Testis (tissue), 2 donors: ENCODE measurements at regions not wholly inside any gene's neighbourhood (a gene's known extent, or its start where the extent isn't known, plus 50 kb on each side); places are given as distances from the start of the nearest gene placed in this dataset.

Source experiments
- POLR2A ChIP-seq: fragments of 450-650 bp; IDR thresholded peaks from one replicate; pipeline ENCODE4 v1.6.1; 2017; ENCODE audit warnings: antibody characterized with exemption, mild to moderate bottlenecking, moderate library complexity
- TF ChIP-seq, protein P1 (sequence below), 3 experiments: fragments of 450-650 bp in 2 of 3; fragments of 200-600 bp in 1 of 3; sonication (generic) in 1 of 3; IDR thresholded peaks; one replicate each; pipeline ENCODE4 v1.5.1; 2016 to 2019; ENCODE audit warnings: antibody characterized with exemption in 3 of 3, mild to moderate bottlenecking in 2 of 3, moderate library complexity in 1 of 3

DNA sequence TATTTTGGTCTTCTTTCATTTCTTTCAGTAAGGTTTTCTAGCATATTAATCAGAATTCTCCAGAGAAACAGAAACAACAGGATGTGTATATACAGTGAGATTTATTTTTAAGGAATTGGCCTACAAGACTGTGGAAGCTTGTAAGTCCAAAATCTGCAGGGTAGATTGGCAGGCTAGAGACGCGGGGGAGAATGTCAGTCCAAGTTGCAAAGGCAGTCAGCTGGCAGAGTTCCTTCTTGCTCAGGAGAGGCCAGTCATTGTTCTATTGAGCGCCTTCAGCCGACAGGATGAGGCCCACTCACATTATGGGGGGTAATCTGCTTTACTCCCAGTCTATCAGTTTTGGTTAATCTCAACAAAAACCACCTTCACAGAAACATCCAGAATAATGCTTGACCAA is 133.4 kb upstream of the UBE3A start:
- no peak for TF ChIP-seq POLR2A
- TF ChIP-seq, protein P1, sequence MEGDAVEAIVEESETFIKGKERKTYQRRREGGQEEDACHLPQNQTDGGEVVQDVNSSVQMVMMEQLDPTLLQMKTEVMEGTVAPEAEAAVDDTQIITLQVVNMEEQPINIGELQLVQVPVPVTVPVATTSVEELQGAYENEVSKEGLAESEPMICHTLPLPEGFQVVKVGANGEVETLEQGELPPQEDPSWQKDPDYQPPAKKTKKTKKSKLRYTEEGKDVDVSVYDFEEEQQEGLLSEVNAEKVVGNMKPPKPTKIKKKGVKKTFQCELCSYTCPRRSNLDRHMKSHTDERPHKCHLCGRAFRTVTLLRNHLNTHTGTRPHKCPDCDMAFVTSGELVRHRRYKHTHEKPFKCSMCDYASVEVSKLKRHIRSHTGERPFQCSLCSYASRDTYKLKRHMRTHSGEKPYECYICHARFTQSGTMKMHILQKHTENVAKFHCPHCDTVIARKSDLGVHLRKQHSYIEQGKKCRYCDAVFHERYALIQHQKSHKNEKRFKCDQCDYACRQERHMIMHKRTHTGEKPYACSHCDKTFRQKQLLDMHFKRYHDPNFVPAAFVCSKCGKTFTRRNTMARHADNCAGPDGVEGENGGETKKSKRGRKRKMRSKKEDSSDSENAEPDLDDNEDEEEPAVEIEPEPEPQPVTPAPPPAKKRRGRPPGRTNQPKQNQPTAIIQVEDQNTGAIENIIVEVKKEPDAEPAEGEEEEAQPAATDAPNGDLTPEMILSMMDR (IDR thresholded peaks at IDR 0.05): no peak
